Ishikawa (cell line): ENCODE measurements at regions not wholly inside any gene's neighbourhood (a gene's known extent, or its start where the extent isn't known, plus 50 kb on each side); places are given as distances from the start of the nearest gene placed in this dataset.

Experiments used
- CEBPB ChIP-seq: IDR thresholded peaks from 2 replicates; pipeline ENCODE4 v1.6.1; 2012
- CREB1 ChIP-seq: IDR thresholded peaks from 2 replicates; pipeline ENCODE4 v1.6.1; 2012; ENCODE audit warnings: low read depth
- EGR1 ChIP-seq: IDR thresholded peaks from 2 replicates; pipeline ENCODE4 v1.6.1; 2012
- EP300 ChIP-seq: IDR thresholded peaks from 2 replicates; pipeline ENCODE4 v1.6.1; 2012; ENCODE audit warnings: borderline replicate concordance
- FOXM1 ChIP-seq: IDR thresholded peaks from 2 replicates; pipeline ENCODE4 v1.6.1; 2012; ENCODE audit warnings: low read depth, borderline replicate concordance
- MAX ChIP-seq: IDR thresholded peaks from 2 replicates; pipeline ENCODE4 v1.6.1; 2012
- NFIC ChIP-seq: IDR thresholded peaks from 2 replicates; pipeline ENCODE4 v1.6.1; 2012
- RAD21 ChIP-seq: IDR thresholded peaks from 2 replicates; pipeline ENCODE4 v1.6.1; 2012; ENCODE audit warnings: low read depth
- TAF1 ChIP-seq: IDR thresholded peaks from 2 replicates; pipeline ENCODE4 v1.6.1; 2012; ENCODE audit warnings: low read depth, mild to moderate bottlenecking
- TCF12 ChIP-seq: IDR thresholded peaks from 2 replicates; pipeline ENCODE4 v1.6.1; 2012; ENCODE audit warnings: low read depth
- TEAD4 ChIP-seq: IDR thresholded peaks from 2 replicates; pipeline ENCODE4 v1.6.1; 2012
- USF1 ChIP-seq: IDR thresholded peaks from 2 replicates; pipeline ENCODE4 v1.6.1; 2012
- YY1 ChIP-seq: IDR thresholded peaks from 2 replicates; pipeline ENCODE4 v1.6.1; 2012; ENCODE audit warnings: low read depth
- ZBTB7A ChIP-seq: IDR thresholded peaks from 2 replicates; pipeline ENCODE4 v1.6.1; 2012; ENCODE audit warnings: low read depth
- TF ChIP-seq, protein P1 (sequence below): IDR thresholded peaks from 2 replicates; pipeline ENCODE4 v1.6.1; 2012; ENCODE audit warnings: low read depth, mild to moderate bottlenecking

DNA sequence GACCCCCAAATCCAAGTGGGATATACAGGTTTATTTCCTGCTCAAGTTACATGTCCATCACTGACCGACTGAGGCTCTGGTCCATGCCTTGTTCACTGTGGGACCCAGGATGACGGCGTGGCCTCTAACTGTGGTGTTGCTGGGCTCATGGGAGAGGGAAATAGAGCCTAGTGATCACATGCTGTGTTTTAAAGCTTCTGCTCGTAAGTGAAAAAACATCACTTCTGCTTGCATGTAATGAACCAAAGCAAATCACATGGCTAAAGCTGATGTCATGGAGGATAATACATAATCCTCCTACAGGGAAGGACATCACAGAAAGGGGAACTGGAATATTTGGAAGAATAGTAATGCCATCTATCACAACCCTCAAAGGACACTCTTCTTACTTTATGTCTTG lies 107.6 kb downstream of the FASLG start:
- no peak for TF ChIP-seq USF1
- TF ChIP-seq CREB1: no peak
- TF ChIP-seq TEAD4: no peak
- TF ChIP-seq NFIC: no peak
- no peak for TF ChIP-seq CEBPB
- no peak for TF ChIP-seq RAD21
- TF ChIP-seq TCF12: no peak
- no peak for TF ChIP-seq EP300
- TF ChIP-seq EGR1: no peak
- no peak for TF ChIP-seq TAF1
- TF ChIP-seq FOXM1: no peak
- no peak for TF ChIP-seq ZBTB7A
- TF ChIP-seq YY1: no peak
- TF ChIP-seq MAX: no peak
- TF ChIP-seq, protein P1, sequence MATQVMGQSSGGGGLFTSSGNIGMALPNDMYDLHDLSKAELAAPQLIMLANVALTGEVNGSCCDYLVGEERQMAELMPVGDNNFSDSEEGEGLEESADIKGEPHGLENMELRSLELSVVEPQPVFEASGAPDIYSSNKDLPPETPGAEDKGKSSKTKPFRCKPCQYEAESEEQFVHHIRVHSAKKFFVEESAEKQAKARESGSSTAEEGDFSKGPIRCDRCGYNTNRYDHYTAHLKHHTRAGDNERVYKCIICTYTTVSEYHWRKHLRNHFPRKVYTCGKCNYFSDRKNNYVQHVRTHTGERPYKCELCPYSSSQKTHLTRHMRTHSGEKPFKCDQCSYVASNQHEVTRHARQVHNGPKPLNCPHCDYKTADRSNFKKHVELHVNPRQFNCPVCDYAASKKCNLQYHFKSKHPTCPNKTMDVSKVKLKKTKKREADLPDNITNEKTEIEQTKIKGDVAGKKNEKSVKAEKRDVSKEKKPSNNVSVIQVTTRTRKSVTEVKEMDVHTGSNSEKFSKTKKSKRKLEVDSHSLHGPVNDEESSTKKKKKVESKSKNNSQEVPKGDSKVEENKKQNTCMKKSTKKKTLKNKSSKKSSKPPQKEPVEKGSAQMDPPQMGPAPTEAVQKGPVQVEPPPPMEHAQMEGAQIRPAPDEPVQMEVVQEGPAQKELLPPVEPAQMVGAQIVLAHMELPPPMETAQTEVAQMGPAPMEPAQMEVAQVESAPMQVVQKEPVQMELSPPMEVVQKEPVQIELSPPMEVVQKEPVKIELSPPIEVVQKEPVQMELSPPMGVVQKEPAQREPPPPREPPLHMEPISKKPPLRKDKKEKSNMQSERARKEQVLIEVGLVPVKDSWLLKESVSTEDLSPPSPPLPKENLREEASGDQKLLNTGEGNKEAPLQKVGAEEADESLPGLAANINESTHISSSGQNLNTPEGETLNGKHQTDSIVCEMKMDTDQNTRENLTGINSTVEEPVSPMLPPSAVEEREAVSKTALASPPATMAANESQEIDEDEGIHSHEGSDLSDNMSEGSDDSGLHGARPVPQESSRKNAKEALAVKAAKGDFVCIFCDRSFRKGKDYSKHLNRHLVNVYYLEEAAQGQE: no peak

DNA sequence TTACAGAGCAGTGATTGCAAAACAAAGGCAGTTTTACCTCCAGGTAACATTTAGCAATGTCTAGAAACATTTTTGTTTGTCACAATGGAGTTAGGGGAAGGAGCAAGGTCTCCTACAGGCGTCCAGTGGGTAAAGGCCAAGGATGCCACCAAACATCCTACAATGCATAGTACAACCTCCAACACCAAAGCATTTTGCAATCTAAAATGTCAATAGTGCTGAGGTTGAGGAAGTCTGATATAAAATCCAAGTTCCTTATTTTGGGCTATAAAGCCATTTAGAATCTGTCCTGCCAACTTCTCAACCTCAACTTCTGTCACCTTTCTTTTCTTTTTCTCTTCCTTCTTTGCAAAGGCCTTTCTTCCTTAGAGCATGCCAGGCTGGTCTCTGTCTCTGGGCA lies 111.2 kb downstream of the FASLG start:
- TF ChIP-seq USF1: no peak
- no peak for TF ChIP-seq YY1
- no peak for TF ChIP-seq RAD21
- no peak for TF ChIP-seq CREB1
- no peak for TF ChIP-seq EP300
- no peak for TF ChIP-seq TAF1
- no peak for TF ChIP-seq FOXM1
- no peak for TF ChIP-seq ZBTB7A
- no peak for TF ChIP-seq CEBPB
- no peak for TF ChIP-seq TCF12
- TF ChIP-seq EGR1: no peak
- no peak for TF ChIP-seq MAX
- TF ChIP-seq TEAD4: no peak
- TF ChIP-seq, protein P1: no peak
- TF ChIP-seq NFIC: no peak

DNA sequence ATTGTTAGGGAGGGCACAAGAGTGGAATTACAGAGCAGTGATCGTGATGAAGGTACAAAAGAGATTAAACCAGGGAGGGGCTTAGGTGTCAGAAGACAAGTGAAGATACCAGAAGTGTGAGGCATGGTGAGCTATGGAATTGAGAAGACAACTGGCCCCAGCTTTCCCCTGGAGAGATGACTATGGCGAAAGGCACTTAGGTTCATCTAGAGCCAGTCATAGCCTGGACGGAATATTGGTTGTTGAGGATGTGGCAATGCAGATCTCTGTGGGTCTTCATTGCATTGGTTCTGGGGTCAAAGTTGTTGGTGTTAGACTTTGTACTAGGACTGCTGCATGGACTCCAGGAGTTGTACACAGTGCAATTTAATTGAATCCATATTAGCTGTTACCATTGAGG lies 115.7 kb downstream of the FASLG start:
- TF ChIP-seq RAD21: no peak
- no peak for TF ChIP-seq CREB1
- no peak for TF ChIP-seq USF1
- TF ChIP-seq NFIC: no peak
- no peak for TF ChIP-seq FOXM1
- no peak for TF ChIP-seq MAX
- TF ChIP-seq ZBTB7A: no peak
- TF ChIP-seq TCF12: no peak
- TF ChIP-seq EP300: no peak
- TF ChIP-seq, protein P1: no peak
- TF ChIP-seq YY1: no peak
- no peak for TF ChIP-seq EGR1
- no peak for TF ChIP-seq TAF1
- no peak for TF ChIP-seq CEBPB
- no peak for TF ChIP-seq TEAD4
